Left lobe of liver (tissue), 2 donors: ENCODE measurements at regions not wholly inside any gene's neighbourhood (a gene's known extent, or its start where the extent isn't known, plus 50 kb on each side); places are given as distances from the start of the nearest gene placed in this dataset.
A peak's percentile ranks its signal among the peaks of the same experiment; 100 is the strongest.

Source experiments
- ATAC-seq: fragments of 200-7000 bp; cut with Tn5 transposase; one replicate; pipeline ENCODE4 v1.9.1; 2020; ENCODE audit warnings: mild to moderate bottlenecking, moderate library complexity
- DNase-seq: peaks from one replicate; pipeline ENCODE4 v3.0.0-alpha.2; 2020; ENCODE audit warnings: low spot score
- donor health status: DM: no; HTN: no; CAD: no; lungs with moderate emphysema.
- donor health status: DM: no; HTN: yes; CAD: no.

DNA sequence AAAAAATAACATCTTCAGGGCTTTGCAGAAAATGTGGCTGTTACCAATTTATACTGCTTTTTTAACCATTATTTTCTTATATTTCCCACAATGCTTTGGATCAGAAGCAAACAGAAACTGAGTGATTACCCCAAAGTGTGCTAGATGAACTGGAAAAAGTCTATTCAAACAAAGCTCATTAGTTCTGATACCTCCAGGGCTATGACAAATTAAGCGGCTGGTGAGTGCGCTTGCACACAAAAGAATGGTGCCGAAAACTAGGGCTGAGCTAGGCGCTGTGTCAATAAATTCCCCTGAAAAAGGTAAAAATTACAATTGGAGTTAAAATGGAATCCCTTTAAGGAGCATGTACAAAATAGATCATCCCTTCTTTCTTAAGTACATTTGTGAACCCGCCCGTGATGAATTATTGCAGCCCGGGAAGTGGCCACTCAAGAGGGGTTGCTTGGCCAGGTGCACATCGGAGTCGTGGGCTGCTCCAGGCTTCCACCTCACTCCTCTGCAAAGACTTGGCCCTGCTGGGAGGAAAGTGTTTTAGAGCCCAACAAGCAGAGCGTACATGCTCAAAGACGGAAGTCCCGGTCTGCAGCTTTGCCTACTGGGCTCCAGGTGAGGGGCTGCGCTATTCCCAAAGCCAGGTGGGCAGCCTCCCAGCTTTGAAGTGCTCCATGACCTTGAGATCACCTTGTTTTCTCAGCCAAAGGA, 164.0 kb upstream of the ZNF507 start:
- DNase-seq = peak; percentile 22
- ATAC-seq = no peak

DNA sequence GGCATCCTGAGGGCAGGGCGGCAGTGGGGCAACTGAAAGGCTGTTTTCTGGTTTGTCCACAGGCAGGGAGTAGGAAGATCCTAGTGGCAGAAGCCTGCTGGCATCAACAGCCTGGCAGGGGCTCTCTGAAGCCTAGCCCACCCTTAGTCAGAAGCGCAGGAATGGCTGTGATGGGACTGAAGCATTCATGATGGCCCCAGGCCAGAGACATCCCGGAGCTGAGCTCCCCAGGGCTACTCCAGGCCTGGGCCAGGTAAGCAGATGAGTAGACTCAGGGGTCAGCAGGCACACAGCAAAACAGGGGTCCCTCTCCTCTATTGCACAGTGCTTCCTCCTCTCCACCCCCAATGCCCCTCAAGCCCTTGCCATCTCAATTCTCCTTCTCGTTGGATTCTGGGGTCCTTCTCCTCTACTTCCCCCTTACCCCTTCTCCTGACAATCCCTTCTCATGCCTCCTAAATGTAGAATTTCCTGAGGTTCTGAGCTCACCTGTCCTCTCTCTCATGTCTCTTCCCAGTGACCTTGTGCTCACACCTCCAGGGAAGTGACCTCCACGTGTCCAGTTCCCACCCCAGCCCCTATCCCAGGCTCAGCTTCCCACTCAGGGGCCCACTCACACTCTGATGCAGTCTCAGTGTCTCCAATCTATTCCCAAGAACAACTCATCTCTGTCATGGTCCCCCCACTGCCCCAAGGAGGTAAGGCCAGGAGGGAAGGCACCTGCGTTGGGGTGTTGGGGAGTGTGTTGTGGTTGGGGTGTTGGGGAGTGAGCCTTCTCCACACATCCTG, 158.7 kb upstream of the ZNF507 start:
- DNase-seq = no peak
- no peak for ATAC-seq

GRCh38 chr19:32188921-32189320, 156.5 kb upstream of the ZNF507 start:
- no peak for DNase-seq
- no peak for ATAC-seq

DNA sequence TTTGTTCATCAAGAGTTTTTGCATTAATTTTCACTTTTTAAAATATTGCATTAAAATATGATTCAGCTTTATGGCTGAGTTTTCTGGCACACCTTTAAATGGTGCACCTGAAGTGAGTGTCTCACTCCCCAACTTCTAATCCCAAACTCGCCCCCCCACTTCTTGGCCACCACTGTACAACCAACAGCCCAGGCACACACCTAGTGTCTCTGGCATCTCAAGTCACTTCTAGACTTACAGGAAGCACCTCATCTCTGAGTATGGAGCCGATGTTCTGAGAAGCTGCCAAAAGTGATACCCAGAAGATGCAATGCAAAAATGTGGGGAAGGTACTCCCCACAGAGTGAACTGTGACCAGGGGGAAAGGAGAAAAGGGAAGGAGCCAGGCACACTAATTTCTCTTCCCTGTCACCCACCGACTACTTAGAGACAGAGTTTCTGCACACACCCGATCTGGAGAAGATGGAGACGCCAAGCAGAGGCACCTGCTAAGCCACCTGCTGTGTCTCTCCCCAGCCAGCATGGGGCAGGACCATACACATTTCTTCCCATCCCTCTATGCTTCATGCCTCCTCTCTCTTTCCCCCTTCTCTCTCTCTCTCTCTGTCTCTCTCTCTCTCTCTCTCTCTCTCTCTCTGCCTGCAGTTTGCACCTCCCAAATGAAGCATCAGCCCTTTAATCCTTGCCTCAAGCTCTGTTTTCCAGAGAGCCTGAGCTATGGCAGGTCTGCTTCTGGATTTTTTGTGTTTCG, 155.3 kb upstream of the ZNF507 start:
- DNase-seq (peak; percentile 18), ATAC-seq (no peak)

DNA sequence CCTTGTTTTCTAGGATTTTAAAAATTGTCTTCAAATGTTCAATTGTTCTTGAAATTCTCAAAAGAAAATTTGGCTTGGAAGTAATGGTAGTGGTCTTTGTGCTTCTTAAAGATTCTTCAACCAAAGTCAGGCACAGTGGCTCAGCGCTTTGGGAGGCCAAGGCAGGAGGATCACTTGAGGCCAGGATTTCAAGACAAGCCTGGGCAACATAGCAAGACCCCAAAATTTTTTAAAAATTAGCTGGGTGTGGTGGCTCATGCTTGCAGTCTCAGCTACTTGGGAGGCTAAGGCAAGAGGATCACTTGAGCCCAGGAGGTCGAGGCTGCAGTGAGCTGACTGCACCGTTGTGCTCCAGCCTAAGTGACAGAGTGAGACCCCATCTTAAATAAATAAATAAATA, 153.5 kb upstream of the ZNF507 start:
- ATAC-seq (no peak), DNase-seq (no peak)

GRCh38 chr19:32195706-32196610, 149.5 kb upstream of the ZNF507 start:
- ATAC-seq (no peak), DNase-seq (peak; percentile 22)

DNA sequence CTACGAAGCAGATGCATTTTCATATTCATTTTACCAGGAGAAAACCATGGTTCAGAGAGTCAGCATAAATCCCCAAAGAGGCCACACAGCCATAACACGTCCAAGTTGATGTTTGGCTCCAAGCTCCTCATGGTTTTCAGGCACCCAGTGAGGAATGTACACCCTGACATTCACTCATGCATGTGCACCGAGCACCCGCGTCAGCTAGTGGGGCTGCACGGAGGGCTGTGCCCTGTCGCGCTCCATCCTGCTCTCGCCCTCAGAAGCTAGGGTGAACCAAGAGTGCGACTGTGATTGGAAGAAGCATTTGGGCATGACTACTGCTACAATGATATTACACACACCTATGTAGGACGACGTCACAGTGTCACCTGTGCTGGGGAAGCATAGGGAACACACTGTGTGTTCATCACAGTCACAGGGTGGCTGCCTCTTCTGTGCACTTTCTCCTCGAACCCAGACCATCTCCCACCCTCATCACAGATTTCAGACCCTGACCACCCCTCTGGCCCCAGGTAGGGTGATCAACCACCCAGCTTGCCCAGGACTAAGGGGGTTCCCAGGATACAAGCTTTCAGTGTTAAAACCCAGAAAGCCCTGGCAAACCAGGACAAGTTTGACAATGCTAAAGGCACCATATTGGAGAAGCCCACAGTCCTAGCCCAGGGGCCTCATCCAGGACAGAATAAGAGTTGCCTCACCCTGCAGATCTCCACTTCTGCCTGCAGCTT, 148.6 kb upstream of the ZNF507 start:
- peak; percentile 14 for DNase-seq

DNA sequence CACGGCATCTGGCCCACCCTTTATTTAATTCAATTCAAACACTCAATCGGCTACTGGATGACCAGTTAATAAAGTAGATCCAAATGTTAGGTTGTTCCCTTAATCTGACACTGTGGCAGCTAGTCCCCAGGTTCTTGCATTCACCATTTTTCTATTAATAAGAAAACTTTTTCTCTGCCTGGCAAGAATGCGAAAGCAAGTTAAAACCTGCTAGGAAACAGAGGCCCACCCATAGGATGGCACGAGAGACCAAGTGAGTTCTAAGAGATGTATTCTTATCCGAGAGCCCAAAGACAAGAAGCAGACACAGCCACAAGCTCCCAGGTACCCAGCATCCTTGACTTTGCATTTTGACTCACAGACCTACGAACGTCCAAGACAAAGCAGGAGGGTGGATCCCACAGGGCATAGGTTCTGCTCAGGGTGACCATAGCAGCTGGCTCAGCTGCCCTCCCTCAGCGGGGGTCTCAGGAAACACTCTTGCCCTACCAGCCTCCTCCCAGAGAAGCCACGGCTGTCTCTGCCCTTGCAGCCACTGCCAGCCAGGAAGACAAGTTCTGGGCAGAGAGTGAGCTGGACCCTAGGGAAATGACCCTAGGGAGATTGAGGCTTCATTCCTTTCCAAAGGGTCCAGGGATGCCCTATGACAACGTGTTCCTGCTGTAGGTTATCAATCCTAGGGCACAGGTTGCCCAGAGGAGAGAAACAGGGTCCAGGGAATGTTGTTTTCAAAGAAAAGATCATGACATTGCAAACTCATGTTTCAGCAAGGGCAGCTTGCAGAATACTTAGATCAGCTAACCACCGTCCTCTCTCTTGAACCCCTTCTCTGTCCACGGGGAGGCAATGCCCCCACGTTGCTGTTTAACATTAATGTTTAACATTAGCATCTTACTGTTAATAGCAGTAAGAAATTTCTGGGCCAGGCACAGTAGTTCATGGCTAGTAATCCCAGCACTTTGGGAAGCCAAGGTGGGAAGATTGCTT, 147.2 kb upstream of the ZNF507 start:
- no peak for ATAC-seq
- peak; percentile 11 for DNase-seq

More for the DNA sequence above, 148.6 kb upstream of the ZNF507 start:
- no peak for ATAC-seq

GRCh38 chr19:32199501-32200040, 145.8 kb upstream of the ZNF507 start:
- ATAC-seq (no peak), DNase-seq (peak; percentile 22)

DNA sequence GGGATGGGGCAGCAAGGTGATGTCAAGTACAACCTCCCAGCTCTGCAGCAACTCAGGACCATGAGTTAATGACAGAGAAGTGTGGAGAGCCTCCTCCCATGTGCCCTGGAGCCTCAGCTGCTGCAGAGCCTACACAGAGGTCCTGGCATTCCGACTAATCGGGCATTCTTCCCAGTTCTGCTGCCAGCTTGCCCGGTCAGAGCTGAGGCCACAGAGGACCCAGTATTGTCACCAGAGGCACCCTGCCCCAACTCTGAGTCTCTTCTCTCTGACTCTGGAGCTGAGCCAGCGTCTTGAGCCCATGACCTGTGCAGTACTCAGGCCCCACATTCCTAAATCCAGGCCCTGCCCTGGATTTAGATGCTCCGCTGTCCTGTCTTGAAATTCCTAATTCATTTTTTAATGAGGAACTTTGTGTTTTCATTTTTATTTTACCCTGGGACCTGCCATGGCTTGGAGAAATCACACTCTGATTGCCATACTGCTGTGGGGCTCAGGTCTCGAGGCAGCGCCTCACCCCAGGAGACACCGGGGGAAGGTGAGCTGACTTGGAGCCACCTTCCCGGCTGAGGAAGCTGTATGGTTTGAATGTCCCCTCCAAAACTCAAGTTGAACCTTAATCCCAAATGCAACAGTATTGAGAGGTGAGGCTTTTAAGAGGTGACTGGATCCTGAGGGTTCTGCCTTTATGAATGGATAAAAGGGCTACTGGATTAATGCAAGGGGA, 144.9 kb upstream of the ZNF507 start:
- DNase-seq (peak; percentile 31), ATAC-seq (no peak)

- no peak for ATAC-seq
- peak; percentile 26 for DNase-seq
Measured at GRCh38 chr19:32201211-32201610, 144.2 kb upstream of the ZNF507 start.

- DNase-seq (peak; percentile 41), ATAC-seq (peak; percentile 33)
Measured at GRCh38 chr19:32201636-32202051, 143.8 kb upstream of the ZNF507 start.

GRCh38 chr19:32202244-32202643, 143.2 kb upstream of the ZNF507 start:
- no peak for ATAC-seq
- DNase-seq = peak; percentile 18

- ATAC-seq (no peak), DNase-seq (peak; percentile 12)
Measured at GRCh38 chr19:32203161-32203560, 142.2 kb upstream of the ZNF507 start.

DNA sequence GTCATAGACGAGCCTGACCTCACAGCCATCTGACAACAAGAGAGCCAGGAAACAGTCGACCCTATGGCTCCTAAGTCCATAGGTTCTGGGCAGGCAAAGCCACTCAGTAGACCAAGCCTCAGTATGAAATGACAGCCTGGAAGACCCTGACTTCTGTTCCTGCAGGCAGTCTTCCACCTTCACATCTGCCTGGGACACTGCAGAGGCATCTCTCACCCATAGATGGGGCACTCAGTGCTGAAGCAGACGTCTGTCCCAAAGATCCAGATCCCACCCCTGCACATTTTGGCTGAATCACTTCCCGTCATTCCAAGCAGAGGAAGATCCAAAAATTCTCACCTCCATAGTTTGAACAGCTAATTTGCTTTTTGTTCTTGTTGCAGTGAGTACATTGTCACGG, 139.3 kb upstream of the ZNF507 start:
- ATAC-seq (no peak), DNase-seq (no peak)

DNA sequence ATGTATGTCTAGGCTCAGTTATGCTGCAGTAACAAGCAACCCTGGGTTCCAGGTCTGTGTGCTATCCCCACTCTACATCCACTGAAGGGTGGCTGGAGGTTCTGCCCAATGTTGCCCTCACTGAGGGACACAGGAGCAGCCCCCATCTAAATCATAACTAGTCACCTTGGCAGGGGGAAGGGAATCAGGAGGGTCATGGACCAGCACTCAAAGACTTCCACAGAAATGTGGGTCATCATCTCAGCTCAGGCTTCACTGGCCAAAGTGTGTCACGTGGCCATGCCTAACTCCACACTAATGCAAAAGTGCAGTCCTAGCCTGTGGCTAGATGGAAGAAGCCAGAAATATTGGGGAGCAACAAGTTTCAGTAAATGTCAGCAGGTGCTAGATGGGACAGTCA, 137.3 kb upstream of the ZNF507 start:
- peak; percentile 6 for DNase-seq
- ATAC-seq = no peak

DNA sequence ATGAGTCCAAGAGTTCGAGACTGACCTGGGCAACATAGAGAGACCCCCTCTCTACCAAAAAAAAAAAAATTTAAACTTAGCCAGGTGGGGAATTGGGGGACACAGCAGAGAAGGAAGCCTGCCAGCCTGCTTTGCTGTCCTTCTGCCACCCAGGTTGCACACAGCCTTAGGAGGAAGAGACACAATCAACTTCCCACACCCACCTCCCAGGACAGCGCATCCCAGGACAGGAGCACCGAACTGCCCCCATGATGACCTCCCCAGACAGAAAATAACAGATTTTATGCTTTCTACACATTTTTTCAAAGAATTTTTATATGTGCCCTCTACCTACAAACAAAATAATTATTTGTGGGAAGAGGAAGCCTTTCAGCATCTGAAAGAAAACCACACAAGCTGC, 126.0 kb upstream of the ZNF507 start:
- no peak for ATAC-seq
- DNase-seq = no peak
